Activated CD4-positive, CD25-positive, alpha-beta regulatory T cell treated with anti-CD3 and anti-CD28 coated beads, Interleukin-2, amount 50 U/mL, for 24 hours (primary cell): ENCODE measurements at regions not wholly inside any gene's neighbourhood (a gene's known extent, or its start where the extent isn't known, plus 50 kb on each side); places are given as distances from the start of the nearest gene placed in this dataset.
"Not testable (repeated sequence)": the region's sequence is repeated elsewhere in the genome, so short reads cannot be mapped to it uniquely, and the experiment has no call there.

Experiments used
- ATAC-seq, 2 donors: fragments of 150-1000 bp; cut with Tn5 transposase; one replicate each; pipeline ENCODE4 v1.10.0; 2021; ENCODE audit warnings: mild to moderate bottlenecking in 1 of 2, moderate library complexity in 1 of 2

- ATAC-seq, result not testable (repeated sequence)
Observed at GRCh38 chr1:206408371-206409288, 61.6 kb upstream of the IKBKE start.

DNA sequence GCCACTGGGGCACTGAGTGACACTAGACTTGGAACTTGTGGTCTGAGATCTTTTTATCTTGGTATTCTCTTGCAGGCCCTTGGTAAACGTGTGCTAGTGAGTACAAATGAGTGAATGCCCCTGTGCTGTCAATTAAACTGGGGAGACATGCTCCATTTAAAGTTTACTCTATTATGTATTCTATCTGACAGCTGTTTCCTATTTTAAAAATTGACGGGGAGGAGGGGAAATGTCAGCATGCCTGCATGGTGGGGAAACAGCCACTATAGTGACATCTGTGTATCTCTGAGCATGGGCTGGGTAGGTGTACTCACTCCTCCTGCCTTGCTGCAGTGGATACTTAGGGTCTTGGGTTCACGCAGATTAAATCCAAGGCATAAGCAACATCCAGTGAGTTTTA is 59.0 kb upstream of the IKBKE start:
- no peak for ATAC-seq

- ATAC-seq, result no peak
Observed at GRCh38 chr1:206415942-206416341, 54.3 kb upstream of the IKBKE start.

DNA sequence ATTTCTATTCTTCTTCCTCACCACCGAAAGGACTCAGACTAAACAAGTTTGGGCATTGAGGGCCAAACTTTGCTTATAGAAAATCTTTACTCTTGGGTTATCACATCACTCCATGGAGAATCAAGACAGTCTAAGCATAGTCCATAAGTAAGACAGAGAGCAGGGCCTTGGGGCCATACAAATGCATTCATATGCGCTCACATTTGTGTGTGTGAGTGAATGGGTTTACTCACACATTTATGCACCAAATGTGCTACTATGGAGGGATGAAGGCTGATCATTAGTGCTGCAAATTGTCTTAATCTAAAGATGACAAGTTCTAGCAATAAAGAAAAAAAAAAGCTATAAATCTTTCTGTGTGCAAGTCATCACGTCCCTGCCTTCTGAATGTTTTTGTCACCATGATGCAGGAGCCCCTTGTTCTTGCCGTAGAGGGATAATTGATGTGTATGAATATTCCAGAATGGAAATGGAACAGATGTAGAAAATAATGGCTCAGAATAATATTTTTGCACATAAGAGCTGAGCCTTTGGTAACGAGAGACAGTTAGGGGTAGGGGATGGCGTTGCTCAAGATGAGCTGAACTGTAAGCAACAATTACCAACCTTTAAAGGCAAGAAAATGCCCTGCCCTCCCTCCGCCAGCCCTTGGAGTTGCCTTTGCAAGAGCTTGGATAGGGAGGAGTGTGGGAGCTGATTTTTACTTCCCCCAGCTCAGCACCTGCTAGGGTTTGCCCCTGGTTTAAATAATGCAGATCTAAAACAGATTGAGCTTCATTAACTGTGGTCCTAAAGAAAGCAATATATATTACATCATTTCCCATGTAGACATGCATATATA is 52.3 kb upstream of the IKBKE start:
- no peak for ATAC-seq

DNA sequence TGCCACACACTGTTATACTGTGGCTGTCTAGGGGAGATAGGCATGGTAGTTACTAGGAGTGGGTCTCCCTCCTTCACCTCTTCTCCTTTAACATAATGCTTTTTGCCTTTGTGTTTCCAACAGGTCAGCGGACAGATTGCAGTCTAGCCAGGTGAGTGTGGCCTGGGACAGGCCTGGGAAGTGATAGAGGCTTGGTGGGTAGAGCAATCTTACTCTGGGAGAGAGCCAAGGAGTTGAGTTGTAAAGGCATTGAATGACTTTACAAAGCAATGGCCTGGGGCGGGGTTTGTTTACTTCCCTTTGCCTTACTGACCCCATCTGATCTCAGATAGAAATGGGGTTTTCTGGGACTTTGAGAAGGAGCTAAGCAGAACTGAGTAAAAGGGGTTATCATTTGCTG is 51.0 kb upstream of the IKBKE start:
- ATAC-seq, result no peak

DNA sequence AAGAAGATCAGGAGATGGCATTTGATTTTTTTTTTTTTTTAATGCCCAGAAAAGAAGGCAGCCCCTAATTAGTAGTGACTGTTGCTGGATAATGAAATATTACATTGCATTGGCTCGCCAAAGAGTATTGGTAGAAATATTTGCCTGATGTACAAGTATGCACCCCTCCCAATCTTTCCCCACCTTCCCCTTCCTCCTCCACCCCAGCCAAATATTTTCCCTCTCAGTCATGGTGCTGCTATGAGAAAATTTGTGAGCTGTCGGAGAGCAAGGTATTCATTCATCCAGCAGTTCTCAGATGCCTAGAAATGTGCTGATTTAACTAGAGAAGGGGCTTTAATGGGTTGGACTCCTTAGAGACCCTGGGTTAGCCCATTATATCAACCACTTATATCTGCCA is 50.5 kb upstream of the IKBKE start:
- ATAC-seq, result no peak

DNA sequence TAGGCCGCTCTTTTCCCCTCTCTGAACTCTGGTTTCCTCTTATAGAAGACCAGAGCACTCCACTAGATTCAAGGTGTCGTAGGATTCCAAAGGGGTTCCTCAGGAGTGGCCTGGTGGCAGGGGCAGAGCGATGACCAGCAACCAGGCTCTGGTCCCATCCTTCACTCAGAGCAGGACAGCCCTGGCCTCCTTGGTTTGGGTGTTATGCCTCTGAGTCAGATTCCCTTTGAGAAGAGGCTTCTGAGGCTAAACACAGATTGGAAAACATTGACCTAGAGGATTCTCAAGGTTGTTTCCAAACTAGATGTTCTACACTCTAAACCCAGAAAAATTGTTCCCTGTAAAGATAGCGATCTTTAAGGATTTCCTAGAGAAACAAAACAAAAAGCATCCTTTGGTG is 49.8 kb upstream of the IKBKE start:
- no peak for ATAC-seq
